ENCODE measurements at regions not wholly inside any gene's neighbourhood (a gene's known extent, or its start where the extent isn't known, plus 50 kb on each side); places are given as distances from the start of the nearest gene placed in this dataset.

DNA sequence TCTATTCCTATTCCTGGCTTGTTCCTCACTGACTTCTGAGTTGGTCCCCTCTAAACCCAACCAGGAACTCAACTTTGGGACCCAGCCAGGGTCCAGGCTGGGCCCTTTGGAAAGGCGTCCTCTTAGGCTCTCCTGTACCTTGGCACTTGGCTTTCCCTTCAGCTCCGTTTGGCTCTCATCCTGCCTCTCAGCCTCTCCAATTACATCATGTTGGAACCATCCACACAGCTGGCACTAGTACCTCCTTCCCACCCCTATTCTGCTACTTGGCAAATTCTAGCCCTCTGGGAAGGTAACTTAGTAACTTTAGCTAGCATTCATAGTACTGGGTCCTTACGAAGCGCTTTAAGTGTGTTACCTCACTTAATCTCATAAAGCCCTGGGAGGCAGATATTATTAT lies 205.3 kb upstream of the HABP2 start:
- H3K4me3 ChIP-seq (replicated peaks; ENCODE audit: insufficient read depth, low read length) = no peak overlapping the region
- H3K27me3 ChIP-seq (ENCODE audit: insufficient read depth, poor library complexity, severe bottlenecking) = no peaks in the 10 kb centered on the region
- DNase-seq (ENCODE audit: low read depth in 1 of 2, low spot score in 1 of 2) = no peak
- TF ChIP-seq, protein P1, sequence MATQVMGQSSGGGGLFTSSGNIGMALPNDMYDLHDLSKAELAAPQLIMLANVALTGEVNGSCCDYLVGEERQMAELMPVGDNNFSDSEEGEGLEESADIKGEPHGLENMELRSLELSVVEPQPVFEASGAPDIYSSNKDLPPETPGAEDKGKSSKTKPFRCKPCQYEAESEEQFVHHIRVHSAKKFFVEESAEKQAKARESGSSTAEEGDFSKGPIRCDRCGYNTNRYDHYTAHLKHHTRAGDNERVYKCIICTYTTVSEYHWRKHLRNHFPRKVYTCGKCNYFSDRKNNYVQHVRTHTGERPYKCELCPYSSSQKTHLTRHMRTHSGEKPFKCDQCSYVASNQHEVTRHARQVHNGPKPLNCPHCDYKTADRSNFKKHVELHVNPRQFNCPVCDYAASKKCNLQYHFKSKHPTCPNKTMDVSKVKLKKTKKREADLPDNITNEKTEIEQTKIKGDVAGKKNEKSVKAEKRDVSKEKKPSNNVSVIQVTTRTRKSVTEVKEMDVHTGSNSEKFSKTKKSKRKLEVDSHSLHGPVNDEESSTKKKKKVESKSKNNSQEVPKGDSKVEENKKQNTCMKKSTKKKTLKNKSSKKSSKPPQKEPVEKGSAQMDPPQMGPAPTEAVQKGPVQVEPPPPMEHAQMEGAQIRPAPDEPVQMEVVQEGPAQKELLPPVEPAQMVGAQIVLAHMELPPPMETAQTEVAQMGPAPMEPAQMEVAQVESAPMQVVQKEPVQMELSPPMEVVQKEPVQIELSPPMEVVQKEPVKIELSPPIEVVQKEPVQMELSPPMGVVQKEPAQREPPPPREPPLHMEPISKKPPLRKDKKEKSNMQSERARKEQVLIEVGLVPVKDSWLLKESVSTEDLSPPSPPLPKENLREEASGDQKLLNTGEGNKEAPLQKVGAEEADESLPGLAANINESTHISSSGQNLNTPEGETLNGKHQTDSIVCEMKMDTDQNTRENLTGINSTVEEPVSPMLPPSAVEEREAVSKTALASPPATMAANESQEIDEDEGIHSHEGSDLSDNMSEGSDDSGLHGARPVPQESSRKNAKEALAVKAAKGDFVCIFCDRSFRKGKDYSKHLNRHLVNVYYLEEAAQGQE (IDR thresholded peaks at IDR 0.05; ENCODE audit: insufficient replicate concordance, low read depth) = no peak
- TF ChIP-seq POLR2AphosphoS5 (IDR thresholded peaks at IDR 0.05; ENCODE audit: low read depth) = no peak
- TF ChIP-seq SPI1 (IDR thresholded peaks at IDR 0.05; ENCODE audit: borderline replicate concordance, low read depth) = no peak
- TF ChIP-seq GABPA (IDR thresholded peaks at IDR 0.05; ENCODE audit: low read depth) = no peak
- TF ChIP-seq, protein P2, sequence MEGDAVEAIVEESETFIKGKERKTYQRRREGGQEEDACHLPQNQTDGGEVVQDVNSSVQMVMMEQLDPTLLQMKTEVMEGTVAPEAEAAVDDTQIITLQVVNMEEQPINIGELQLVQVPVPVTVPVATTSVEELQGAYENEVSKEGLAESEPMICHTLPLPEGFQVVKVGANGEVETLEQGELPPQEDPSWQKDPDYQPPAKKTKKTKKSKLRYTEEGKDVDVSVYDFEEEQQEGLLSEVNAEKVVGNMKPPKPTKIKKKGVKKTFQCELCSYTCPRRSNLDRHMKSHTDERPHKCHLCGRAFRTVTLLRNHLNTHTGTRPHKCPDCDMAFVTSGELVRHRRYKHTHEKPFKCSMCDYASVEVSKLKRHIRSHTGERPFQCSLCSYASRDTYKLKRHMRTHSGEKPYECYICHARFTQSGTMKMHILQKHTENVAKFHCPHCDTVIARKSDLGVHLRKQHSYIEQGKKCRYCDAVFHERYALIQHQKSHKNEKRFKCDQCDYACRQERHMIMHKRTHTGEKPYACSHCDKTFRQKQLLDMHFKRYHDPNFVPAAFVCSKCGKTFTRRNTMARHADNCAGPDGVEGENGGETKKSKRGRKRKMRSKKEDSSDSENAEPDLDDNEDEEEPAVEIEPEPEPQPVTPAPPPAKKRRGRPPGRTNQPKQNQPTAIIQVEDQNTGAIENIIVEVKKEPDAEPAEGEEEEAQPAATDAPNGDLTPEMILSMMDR (IDR thresholded peaks at IDR 0.05; ENCODE audit: insufficient read depth, low read length) = no peak
- H3K27ac ChIP-seq (replicated peaks) = no peak overlapping the region

DNA sequence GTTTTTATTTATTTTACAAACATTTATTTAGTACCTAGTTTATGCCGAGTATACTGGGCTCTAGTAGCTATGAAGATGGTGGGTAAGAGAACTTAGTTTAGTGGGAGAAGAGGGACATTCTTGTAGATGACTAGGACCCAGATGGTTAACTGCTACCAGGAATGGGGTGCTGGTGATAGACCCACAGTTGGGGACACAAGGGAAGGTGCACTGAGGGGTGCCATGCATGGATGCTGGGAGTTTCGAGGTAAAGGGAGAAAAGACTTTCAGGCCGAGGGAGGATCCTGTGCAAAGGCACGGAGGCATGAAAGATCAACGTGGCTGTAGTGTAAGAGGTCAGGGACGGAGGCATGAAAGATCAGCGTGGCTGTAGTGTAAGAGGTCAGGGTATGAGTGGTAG lies 204.2 kb upstream of the HABP2 start:
- Histone ChIP-seq H3K27me3 (ENCODE audit: insufficient read depth, poor library complexity, severe bottlenecking) (no peaks in the 10 kb centered on the region), H3K4me3 (replicated peaks; ENCODE audit: insufficient read depth, low read length) (no peak overlapping the region), H3K27ac (replicated peaks) (no peak overlapping the region)
- no peak for DNase-seq (ENCODE audit: low read depth in 1 of 2, low spot score in 1 of 2)
- TF ChIP-seq POLR2AphosphoS5 (IDR thresholded peaks at IDR 0.05; ENCODE audit: low read depth) (no peak), SPI1 (IDR thresholded peaks at IDR 0.05; ENCODE audit: borderline replicate concordance, low read depth) (no peak), GABPA (IDR thresholded peaks at IDR 0.05; ENCODE audit: low read depth) (no peak)
- TF ChIP-seq, protein P1 (IDR thresholded peaks at IDR 0.05; ENCODE audit: insufficient replicate concordance, low read depth) = no peak
- TF ChIP-seq, protein P2 (IDR thresholded peaks at IDR 0.05; ENCODE audit: insufficient read depth, low read length) = no peak

DNA sequence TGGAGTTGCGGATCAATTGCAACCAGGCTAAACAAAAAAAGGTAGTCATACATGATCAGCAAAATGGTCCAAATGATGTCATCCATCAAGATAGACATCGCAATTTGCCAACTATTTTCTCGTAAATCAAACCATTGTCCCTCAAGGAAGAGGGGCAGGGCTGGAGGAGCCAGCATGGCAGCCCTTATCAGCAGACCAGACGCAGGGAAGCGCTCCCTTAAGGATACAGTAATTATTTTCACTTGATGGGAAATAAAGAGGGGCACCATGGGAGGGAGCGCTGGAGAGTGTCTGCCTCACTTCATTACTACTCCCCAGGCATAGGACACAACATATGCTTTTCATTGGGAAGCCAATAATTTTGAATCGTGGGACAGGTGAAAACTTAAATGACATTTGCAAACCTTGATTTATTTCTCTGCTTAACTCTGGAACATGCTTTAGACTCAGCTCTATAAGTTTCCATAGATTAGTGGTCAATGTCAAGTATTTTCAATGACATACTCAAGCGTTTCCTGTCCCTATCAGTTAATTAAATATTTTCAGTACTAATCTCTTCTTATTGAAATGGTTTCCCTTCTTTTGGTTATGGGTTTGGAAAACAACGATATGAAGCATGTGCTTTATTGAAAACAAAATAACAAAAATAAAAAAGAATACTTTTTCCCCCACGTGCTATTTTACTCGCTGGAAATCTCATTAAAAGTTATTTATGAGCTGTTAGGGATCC lies 202.4 kb upstream of the HABP2 start:
- Histone ChIP-seq H3K27me3 (ENCODE audit: insufficient read depth, poor library complexity, severe bottlenecking) (no peaks in the 10 kb centered on the region), H3K27ac (replicated peaks) (no peak overlapping the region), H3K4me3 (replicated peaks; ENCODE audit: insufficient read depth, low read length) (no peak overlapping the region)
- no peak for DNase-seq (ENCODE audit: low read depth in 1 of 2, low spot score in 1 of 2)
- TF ChIP-seq POLR2AphosphoS5 (IDR thresholded peaks at IDR 0.05; ENCODE audit: low read depth) = no peak
- TF ChIP-seq SPI1 (IDR thresholded peaks at IDR 0.05; ENCODE audit: borderline replicate concordance, low read depth) = no peak
- no peak for TF ChIP-seq GABPA (IDR thresholded peaks at IDR 0.05; ENCODE audit: low read depth)
- TF ChIP-seq, protein P1 (IDR thresholded peaks at IDR 0.05; ENCODE audit: insufficient replicate concordance, low read depth) = no peak

Measured in HL-60 (cell line).